ENCODE measurements at regions not wholly inside any gene's neighbourhood (a gene's known extent, or its start where the extent isn't known, plus 50 kb on each side); places are given as distances from the start of the nearest gene placed in this dataset.
"Not testable (repeated sequence)": the region's sequence is repeated elsewhere in the genome, so short reads cannot be mapped to it uniquely, and the experiment has no call there.

DNA sequence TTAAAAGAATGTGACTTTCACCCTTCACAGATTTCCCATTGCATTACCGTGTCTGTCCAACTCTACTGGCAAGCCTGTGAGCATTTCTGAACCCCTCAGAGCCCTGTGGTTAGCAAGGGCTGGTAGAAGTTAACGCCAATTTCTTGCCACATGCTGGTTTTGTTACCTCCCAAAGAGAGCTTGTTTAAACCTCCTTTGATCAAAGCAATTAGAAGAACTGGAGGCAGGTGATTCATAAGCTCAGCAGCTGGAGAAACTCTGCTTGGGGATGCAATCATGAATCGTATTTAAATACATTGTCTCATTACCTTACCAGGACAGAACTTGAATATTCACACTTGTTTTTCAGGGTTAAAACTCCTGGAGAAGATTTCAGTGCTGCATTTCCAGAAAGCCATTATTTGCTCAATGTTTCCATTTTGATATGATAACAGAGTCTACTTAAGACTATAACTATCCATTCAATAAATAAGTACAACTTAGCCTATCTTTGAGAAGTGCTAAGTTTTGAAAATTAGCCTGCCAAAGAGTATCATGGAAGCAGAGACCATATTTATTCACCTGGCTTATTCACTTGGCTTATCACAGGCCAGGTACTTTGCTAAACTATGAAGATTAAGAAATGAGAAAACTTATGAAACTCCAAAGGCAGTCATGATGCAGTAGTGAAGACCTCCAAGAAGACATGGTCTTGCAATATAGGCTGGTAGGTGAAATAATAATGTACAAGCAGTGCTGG is 292.8 kb downstream of the INSIG2 start:
- no peak for DNase-seq

DNA sequence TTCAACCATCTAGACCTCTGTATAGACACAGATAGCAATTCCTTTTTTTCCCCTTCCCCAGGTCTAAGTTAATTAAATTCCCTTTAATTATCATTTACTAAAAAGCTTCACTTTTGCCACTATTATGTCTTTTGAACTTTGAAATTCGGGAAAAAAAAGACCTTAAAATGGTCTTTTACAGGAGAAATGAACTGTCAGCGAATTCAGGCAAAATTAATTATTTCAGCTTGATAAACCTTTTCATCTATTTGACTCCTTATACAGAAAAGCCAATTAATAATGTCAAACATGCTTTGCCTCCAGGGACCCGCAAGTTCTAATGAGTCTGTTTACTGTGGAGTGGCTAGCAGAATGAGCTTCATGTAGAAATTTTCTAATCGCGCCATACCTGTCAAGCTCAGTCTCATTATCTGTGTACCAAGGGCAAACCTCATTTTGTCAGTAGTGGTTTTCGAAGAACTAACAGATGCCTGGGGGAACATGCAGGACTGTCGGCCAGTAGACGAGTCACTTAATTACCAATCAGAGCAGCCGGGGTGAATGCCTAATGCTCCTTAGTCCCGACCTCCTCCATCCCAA is 287.7 kb downstream of the INSIG2 start:
- no peak for DNase-seq

DNA sequence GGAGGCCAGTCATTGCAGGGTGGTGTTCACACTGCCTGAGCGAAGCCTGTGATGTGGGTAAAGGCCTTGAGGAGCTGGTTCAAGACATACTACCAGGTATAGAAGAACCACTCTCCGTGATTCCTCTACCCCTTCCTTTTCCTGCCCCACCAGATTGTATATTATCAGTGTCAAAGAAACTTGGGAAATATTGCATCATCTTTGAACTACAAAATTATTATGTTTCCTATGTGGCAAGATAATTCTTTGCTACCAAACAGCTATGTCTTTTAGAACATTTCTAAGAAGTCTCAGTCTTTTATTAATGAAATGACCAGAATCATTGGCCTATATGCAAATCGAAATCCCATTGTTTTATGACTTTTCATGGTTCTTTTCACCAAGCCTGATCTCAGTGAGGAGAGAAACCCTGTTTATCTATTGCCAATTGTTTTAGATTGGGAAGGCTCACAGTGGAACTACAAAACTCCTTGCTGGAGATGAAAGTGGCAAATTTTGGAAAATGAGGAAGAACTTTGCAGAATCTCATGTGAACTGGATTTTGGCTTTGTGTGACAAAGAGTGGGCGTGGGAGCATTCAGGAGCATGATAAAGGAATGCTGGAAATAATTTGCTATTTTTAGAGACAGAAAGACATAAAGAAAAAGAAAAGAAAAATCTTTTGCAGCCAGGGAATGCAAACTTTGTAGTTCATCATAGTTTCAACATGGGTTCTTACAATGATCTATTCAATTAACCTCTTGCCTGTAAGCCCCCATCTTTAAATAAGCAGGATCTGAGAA is 286.9 kb downstream of the INSIG2 start:
- DNase-seq = no peak

DNA sequence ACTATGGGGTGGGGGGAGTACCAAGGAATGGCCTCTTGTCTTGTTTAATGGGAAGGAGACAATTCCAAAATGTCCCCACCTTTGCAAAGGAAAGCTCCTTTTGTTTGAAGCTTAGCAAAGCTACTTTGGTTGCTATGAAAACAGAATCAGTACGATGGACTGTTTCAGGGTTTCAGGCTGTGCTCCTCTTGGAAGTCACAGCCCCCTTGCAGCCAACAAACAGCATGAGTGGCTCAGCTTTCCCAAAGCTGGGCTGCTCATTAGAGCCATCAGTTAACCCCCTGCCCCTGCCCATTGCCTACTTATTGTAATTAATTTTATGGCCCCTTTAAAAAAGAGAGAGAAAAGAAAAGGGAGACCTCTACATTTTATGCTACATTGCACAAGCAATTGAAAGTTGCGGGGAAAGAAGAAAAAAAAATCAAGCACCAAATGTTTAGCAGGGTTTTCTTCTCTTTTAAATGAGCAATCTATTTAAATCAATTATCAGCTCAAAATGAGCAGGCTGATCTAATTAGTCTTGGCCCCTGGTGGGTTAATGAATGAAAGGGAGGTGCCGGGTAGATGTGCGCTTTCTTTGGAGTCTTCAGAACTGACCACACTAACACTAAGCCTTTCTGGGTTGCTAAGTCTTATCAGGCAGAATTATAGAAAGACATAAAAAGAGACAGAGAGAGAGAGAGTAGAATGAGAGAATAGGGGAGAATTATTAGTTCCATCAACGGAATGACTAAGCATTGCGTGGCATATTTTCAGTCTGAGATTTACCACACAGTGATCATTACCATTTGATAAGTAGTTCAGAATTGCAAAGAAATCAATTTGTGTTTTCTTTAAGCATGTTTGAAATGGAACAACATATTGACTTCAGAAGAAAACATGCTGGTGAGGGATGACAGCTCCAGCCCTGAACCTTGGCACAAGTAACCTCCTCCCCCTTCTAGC is 284.9 kb downstream of the INSIG2 start:
- DNase-seq = no peak

DNA sequence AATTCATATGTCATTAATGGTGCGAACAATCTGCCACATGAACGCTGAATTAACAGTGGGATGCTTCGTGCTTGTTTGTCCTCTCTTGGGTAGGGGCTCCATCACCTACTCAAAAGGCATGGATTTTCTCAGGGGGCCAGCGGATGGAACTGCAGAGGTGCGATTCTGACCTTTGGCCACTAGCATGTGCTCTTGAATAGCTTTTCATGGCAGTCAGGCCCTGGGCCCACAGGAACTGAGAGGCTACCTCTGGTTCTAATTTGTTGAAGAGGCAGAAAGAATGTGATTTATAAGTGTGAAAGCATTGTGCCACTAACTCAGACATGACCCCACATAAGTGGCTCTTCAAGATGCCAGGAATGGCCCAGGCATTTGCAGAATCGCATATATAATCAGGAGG is 283.2 kb downstream of the INSIG2 start:
- DNase-seq = no peak

DNA sequence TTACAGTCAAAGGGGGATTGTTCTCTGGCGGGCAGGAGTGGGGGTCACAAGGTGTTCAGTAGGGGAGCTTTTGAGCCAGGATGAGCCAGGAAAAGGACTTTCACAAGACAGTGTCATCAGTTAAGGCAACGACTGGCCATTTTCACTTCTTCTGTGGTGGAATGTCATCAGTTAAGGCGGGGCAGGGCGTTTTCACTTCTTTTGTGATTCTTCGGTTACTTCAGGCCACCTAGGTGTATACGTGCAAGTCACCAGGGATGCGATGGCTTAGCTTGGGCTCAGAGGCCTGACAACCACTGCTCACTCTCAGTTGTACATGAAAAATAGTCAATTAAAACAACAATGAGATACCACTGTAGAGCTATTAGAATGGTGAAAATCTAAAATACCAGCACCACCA is 281.2 kb downstream of the INSIG2 start:
- not testable (repeated sequence) for DNase-seq

DNA sequence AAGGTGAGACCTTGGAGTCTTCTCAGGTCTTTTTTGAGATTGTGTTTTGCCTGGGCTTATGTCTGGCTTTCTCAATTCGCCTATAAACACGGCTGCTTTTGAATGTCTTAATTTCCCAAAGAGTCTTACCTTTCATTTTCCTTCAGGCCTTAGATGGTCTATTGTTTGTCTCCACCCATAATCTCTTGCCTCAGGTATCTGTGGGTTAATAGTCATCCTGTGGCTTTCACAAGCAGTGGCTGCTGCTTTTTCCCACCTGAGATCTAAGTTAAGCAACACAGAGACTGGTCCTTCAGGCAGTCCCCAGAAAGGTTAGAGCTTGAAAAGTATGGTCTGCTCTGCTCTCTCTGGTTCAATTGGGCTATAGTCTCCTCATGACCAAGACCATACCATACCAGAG is 275.3 kb downstream of the INSIG2 start:
- no peak for DNase-seq

DNA sequence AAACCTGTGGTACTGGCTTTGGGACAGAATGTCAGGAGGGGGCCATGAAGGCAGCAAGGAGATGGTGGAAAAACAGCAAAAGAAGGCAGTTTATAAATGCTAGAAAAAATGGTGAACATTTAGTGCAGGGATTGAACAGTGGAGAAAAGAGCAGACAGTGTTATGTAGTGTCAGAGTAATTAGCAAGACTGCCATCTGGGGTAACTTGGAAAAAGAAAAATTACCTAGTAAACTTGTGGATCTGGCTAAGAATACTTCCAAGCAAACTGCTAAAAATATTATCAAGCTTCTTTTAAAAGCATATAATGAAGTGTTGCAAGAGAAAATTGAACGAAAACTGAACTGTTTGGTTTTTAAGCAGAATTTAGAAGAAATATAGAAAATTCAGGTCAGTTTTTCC is 267.8 kb downstream of the INSIG2 start:
- no peak for DNase-seq

DNA sequence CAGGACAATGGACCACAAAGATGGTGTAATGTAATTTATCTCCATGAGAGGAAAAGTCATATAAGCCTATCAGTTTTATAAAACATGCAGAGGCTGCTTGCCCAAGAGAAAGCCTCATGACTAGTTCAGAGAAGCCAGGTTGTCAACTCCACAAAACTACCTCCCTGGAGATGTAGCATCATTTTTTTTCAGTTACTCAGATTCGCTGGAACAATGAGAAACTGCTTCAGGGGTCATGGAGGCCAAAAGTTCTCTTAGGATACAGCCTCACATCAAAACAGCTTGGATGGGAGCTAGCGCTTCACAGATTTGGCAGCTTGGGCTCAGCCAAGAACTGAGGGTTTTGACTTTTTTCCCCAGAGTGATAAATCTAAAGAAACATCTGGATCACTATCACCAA is 263.5 kb downstream of the INSIG2 start:
- no peak for DNase-seq

DNA sequence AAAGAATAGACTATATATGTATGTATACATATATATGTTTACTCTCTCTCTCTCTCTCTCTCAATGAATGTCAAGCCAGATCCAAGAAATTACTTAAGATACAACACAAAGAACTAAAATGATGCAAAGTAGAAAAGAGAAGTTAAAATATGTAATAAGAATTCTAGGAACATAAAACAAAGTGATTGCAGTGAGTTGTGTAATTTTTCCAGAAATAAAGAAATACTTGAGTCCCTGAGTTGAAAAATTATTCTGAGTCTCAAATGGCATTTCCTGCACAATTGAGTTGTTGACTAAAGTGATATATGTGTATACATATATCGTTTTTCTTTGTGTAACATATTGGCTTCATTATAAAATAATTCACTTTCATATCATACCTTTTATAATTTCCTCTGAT is 262.4 kb downstream of the INSIG2 start:
- DNase-seq = no peak

DNA sequence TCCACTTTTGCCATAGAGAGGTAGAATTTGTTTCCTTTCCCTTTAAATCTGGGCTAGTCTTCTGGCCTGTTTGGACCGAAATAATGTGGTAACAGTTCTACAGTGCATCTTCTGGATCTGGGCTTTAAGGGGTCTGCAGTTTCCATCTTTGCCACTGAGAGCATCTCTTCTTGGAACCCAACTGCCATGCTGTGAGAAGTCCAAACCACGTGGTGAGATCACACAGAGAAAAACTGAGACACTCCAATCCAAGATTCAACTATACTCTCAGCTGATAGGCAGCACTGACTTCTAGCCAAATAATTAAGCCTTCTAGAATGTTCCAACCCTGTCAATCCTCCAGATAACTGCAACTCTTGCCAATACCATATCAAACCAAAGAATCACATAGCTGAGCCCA is 261.1 kb downstream of the INSIG2 start:
- no peak for DNase-seq

DNA sequence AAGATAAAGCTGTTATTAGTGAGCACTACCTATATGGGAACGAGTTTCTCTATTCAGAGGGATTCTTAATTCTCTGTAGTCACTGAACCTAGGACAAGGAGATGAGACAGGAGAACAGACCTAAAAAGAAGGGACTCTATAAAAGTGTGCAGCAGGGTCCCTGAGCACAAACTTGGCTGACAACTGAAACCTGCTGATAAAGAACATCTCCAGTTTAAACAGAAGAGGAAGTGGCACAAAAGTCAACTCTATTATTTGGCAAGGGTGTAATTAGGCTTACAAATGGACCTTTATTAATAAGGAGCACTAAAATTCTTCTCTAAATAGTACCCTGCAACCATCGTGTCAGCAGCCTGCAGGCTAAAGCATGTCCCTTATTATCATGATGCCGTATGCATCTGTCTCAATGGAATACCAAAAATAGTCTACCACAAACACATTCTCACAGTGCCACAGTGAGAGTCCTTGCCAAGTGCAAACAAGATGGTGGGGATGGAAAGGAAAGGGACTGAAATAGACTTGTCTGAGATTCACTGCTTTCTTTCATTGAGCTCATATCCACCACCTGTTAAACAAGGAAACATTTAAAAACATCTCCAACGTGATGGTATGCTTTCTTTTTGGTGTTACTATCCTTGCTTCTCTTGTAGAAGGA is 260.2 kb downstream of the INSIG2 start:
- DNase-seq = no peak

DNA sequence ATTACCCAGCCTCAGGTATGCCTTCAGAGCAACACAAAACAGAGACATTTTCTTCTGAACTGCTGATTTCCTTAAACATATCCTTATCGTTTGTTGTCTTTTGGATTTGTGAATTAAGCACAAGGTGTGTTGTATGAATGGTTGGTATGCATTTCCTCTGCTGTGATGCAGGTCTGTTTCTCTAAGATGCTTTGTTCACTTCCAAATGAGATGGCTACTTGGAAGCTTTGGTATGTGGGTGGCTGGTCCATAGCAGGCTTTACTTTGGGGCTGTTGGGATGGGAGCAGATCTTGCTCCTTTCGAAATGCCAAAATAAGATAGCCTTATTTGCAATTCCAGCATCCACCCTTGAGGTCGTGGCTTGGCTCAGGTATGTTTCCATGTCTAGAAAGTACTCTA is 257.2 kb downstream of the INSIG2 start:
- DNase-seq = no peak

DNA sequence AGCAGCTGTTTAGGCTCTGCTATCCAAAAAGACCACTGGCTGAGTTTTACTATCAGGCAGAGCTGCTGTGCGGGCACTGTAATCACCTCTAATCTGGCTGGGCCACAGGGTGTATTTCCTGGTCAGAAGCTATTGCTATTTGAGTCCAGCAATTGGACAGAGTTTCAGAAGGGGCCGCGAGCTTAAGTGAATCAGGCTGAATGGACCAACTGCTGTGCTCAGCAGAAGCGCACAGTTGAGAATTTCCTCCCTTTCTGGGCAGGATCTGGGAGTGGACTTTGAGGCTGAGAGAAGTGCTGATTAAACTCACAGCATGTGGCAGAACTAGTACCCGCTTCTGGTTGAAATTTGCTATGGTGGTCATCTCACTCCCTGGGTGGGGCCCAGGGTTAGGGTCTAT is 251.8 kb downstream of the INSIG2 start:
- no peak for DNase-seq

DNA sequence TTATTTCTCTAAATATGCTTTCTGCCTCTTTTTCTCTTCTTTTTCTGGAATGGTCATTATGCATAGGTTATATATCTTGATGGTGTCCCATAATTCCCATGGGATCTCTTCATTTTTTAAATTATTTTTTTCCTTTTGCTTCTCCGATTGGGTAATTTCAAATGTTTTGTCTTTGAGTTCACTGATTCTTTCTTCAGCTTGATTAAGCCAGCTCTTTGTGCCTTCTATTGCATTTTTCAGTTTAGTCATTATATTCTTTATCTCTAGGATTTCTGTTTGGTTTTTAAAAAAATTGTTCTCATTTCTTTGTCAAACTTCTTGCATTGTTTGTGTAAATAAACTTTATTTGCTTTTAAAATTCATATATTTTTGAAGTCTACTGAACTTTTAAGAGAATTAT is 251.1 kb downstream of the INSIG2 start:
- no peak for DNase-seq

DNA sequence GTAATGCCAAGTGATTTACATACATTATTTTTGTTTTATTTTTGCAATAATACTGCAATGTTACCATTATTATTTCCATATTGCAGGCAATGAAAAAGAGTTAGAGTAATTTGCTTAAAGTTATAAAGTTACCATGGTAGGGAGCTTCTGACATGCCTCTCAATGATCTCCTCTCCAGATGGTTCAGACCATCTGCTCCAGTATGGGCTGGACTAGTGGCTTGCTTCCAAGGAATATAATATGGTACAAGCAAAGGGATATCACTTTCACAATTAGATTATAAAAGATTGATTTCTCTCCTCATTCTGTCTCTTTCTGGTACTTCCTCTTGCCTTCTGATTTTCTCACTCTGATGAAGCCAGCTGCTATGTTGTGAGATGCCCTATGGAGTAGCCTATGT is 245.4 kb downstream of the INSIG2 start:
- no peak for DNase-seq

DNA sequence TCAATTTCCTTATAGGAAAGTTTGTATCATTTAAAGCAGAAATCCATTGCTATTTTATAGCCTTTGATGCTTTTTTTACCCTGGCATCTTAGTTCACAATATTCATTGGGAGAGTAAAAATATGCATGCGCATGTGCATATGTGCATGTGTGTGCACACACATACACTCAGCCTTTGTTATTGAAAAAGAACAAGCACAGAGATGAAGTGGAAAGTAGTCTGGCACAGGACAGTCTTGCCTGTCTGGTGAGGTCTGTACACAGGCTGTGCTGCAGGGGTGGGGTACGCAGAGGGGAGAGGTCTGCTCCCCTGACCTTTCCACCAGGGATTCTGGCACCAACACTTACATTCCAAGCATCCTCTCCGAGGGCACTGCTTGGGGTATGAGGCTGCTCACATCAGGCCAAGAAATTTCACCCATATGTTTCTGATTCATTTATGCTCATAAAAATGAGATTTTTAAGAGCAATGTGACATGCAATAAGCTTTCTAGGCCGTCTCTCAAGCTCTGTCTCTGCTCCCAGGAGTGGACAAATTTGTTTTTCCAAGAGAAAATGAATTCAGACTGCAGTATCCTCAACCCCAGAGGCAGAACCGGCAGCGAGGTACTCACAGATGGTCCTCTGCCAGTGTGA is 237.2 kb downstream of the INSIG2 start:
- DNase-seq = no peak

DNA sequence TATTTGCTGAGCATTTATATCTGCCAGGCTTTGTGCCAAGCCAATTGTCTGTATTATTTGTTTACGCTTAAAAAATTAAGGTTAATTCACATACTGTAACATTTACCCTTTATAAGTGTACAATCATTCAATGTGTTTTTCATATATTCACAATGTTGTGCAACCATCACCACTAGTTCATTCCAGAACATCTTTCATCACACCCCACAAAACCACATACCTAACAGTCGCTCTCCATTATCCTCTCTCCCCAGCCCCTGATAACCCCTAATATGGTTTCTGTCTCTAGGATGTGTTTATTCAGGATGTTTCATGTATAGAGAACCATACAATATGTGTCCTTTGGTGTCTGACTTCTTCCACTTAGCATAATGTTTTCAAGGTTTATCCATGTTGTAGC is 234.1 kb downstream of the INSIG2 start:
- no peak for DNase-seq

DNA sequence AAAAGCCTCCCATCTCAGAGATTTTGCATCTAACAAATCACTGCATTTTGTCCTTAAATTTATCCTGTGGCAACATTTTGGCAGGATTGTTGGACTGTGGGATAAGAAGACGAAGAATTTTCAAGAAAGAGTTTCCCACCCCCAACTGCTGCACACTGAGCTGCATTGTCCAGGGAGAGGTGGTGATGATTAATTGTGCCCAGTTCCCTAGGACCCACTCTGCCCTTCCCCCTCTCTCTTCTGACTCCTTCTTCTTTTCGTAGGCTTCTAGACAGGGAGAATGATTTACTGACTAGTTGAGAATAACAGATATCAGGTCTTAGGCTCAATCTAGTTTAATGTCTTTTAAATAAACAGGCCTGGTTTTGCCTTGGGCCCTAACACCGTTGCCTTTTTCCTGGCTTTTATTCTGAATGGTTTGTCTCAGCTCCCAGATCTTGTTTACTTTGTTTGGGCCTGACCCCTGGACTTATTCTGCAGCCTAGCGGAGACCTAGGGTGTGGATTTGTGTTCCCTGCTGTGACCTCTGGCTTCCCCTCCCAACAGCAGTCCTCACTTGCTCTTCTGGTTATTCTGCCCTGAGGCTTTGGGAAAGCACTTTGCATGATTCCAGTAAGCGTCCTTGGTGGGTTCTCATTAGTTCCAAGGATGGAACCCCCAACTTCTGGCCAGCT is 233.3 kb downstream of the INSIG2 start:
- no peak for DNase-seq

DNA sequence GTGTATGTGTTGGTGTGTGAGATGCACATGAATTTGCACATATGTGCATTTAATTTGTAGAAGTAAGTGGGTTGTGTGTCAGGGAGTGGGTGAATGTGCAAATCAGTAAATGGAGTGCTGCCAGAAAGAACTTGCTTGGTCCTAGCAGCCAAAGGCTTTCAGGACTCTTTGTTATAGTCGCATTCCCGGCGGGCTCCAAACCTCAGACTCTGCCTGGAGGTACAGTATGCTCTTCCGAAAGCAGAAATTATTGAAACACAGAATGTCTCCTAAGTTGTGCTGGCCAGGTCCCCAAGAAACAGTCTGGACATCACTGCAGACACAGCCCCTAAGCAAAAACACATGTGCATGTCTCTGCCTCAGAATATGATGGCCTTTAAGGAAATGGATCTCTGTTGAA is 232.4 kb downstream of the INSIG2 start:
- no peak for DNase-seq

DNA sequence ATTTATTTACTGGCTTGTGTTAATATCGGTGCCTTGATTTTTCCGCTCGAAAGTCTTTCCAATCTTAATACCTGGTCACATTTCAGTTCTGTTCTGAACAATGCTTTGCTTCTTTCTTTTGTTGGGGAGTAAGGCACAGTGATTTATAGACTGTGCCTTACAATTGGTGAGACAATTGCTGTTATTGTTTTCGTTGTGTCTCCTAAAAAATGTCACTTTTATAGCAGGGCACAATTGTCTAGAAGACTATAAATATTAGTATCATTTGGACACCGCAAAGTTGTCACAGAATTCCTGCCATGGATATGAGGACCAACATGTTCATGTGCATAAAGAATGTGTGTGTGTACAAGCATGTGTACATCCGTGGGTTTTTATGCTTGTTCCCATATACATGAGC is 231.9 kb downstream of the INSIG2 start:
- DNase-seq = no peak
